ENCODE measurements at regions not wholly inside any gene's neighbourhood (a gene's known extent, or its start where the extent isn't known, plus 50 kb on each side); places are given as distances from the start of the nearest gene placed in this dataset.

- no peaks in the 10 kb centered on the region for H3K36me3 ChIP-seq (ENCODE audit: insufficient read depth, low read length)
- no peak for DNase-seq (ENCODE audit: low spot score)
- intact Hi-C loops (cut with micrococcal nuclease; ENCODE audit: unreplicated experiment): no loop called here
- H3K4me2 ChIP-seq (ENCODE audit: low read length): no peak overlapping the region
- no peak for TF ChIP-seq EZH2phosphoT487 (IDR thresholded peaks at IDR 0.05; ENCODE audit: borderline replicate concordance, low read depth, low read length)
- no peak for TF ChIP-seq CTCF (conservative IDR thresholded peaks at IDR 0.05; ENCODE audit: low read length)
- H2AFZ ChIP-seq (ENCODE audit: low read length): no peak overlapping the region
- no peaks in the 10 kb centered on the region for H3K4me1 ChIP-seq (ENCODE audit: insufficient read depth, low read length, poor library complexity, severe bottlenecking)
- H4K20me1 ChIP-seq (ENCODE audit: insufficient read depth, low read length): no peaks in the 10 kb centered on the region
- POLR2A ChIA-PET: interaction anchor here (0.5 kb wide), 1 partner anchor 201 kb away, joined by 3 read pairs; no protein-coding TSS in a partner anchor
- no peak overlapping the region for H3K27ac ChIP-seq (ENCODE audit: low read depth, low read length, poor library complexity, severe bottlenecking)
- H3K9me2 ChIP-seq (ENCODE audit: insufficient read depth, low read length): no peaks in the 10 kb centered on the region
- H3K4me3 ChIP-seq (ENCODE audit: low read depth, low read length, poor library complexity, severe bottlenecking): no peak overlapping the region
- CTCF ChIA-PET (ENCODE audit: unreplicated experiment): no interaction called here
- H3K79me2 ChIP-seq (ENCODE audit: insufficient read depth, low read depth, low read length): no peaks in the 10 kb centered on the region
- no TSS peak for BruUV-seq (replicated peaks)
- peaks cover 4% of the 10 kb centered on the region; the same call in 1 of the 2 replicates for H3K9me3 ChIP-seq (ENCODE audit: low read length)
Observed at GRCh38 chr20:18237682-18238081, 50.6 kb upstream of the ZNF133 start.
